ENCODE measurements at regions not wholly inside any gene's neighbourhood (a gene's known extent, or its start where the extent isn't known, plus 50 kb on each side); places are given as distances from the start of the nearest gene placed in this dataset.

- H2BK5ac ChIP-seq (ENCODE audit: low read depth, low read length), result no peak overlapping the region
- no peak overlapping the region for H2BK120ac ChIP-seq (replicated peaks; ENCODE audit: low read depth, low read length)
- FAIRE-seq (no peak), DNase-seq (ENCODE audit: low read depth in 1 of 2, low spot score in 2 of 2) (no peak)
- CTCF ChIA-PET (ENCODE audit: partially characterized antibody), result no interaction called here
- H3K27me3 ChIP-seq (replicated peaks in 1 of 4; ENCODE audit: control insufficient read depth in 3 of 4, extremely low read depth in 1 of 4, insufficient read depth in 3 of 4, low read length in 3 of 4), result peaks cover 0 to 1% (median 0%) of the 10 kb centered on the region in 4 experiments; a peak in 1 of 7 replicates
- no peak overlapping the region for H3K27ac ChIP-seq (ENCODE audit: low read depth, low read length)
- H4K5ac ChIP-seq (ENCODE audit: insufficient read length, low read depth, low read length), result no peak overlapping the region
- H3K9ac ChIP-seq (replicated peaks in 1 of 4; ENCODE audit: extremely low read depth in 1 of 4, low read depth in 3 of 4, low read length in 3 of 4), result no peak overlapping the region
- TF ChIP-seq BACH1 (IDR thresholded peaks at IDR 0.05; ENCODE audit: low read length) (no peak), ZNF274 (IDR thresholded peaks at IDR 0.05; ENCODE audit: borderline replicate concordance, extremely low read depth, low read length) (no peak), SIX5 (IDR thresholded peaks at IDR 0.05; ENCODE audit: low read depth, low read length) (no peak), USF2 (IDR thresholded peaks at IDR 0.05; ENCODE audit: low read length) (no peak), SAP30 (IDR thresholded peaks at IDR 0.05; ENCODE audit: insufficient read depth, insufficient replicate concordance, low read length) (no peak), EP300 (IDR thresholded peaks at IDR 0.05; ENCODE audit: borderline replicate concordance in 1 of 2, low read depth in 2 of 2, low read length in 2 of 2) (no peak), KDM4A (IDR thresholded peaks at IDR 0.05; ENCODE audit: low read depth, low read length, severe bottlenecking) (no peak)
- no peak overlapping the region for H3K56ac ChIP-seq (replicated peaks; ENCODE audit: insufficient read length, low read depth, low read length)
- POLR2A ChIA-PET (ENCODE audit: partially characterized antibody), result no interaction called here
- no peaks in the 10 kb centered on the region for H3K9me3 ChIP-seq (ENCODE audit: insufficient read depth in 2 of 2, low read depth in 1 of 2, low read length in 1 of 2)
- no peak overlapping the region for H3K4ac ChIP-seq (replicated peaks; ENCODE audit: insufficient read length, low read depth, low read length)
- no peaks in the 10 kb centered on the region for H3K79me1 ChIP-seq (ENCODE audit: low read depth, low read length)
- H3K79me2 ChIP-seq (ENCODE audit: control insufficient read depth in 1 of 2, insufficient read depth in 2 of 2, low read length in 2 of 2), result no peaks in the 10 kb centered on the region
- no peak overlapping the region for H4K91ac ChIP-seq (replicated peaks; ENCODE audit: insufficient read length, low read length)
- 94% methylated on average over 3 of the region's 3 CpGs; no CpG with 5 or more reads in 1 of the 2 experiments for WGBS, 2 experiments (ENCODE audit: extremely low coverage in 1 of 2, insufficient coverage in 1 of 2, insufficient read length in 1 of 2, insufficient replicate concordance in 2 of 2, low coverage in 1 of 2, low lambda C conversion rate in 2 of 2, missing lambda C conversion rate in 1 of 2)
- no peak overlapping the region for H3K4me3 ChIP-seq (ENCODE audit: extremely low read depth in 1 of 4, insufficient read depth in 2 of 4, low read depth in 3 of 4, low read length in 4 of 4)
- H3K14ac ChIP-seq (ENCODE audit: insufficient read length), result no peak overlapping the region
- no peak overlapping the region for H4K8ac ChIP-seq (ENCODE audit: extremely low read depth, insufficient read depth, low read length)
- H3K23ac ChIP-seq (ENCODE audit: insufficient read length), result no peak overlapping the region
- H2AK5ac ChIP-seq (ENCODE audit: low read depth, low read length), result no peak overlapping the region
- H4K20me1 ChIP-seq (replicated peaks in 1 of 2; ENCODE audit: control insufficient read depth in 1 of 2, insufficient read depth in 2 of 2, low read length in 2 of 2), result no peaks in the 10 kb centered on the region
- no peak overlapping the region for H2BK15ac ChIP-seq (ENCODE audit: low read length)
- H3K4me1 ChIP-seq (replicated peaks in 1 of 4; ENCODE audit: control insufficient read depth in 3 of 4, insufficient read depth in 4 of 4, low read length in 3 of 4), result no peaks in the 10 kb centered on the region
- no peak overlapping the region for H3K18ac ChIP-seq (ENCODE audit: extremely low read depth, low read length)
- H2BK12ac ChIP-seq (ENCODE audit: low read depth, low read length), result no peak overlapping the region
- H2BK20ac ChIP-seq (ENCODE audit: low read length), result no peak overlapping the region
- no peak overlapping the region for H2AFZ ChIP-seq (ENCODE audit: low read length)
- H3K36me3 ChIP-seq (ENCODE audit: control insufficient read depth in 2 of 4, insufficient read depth in 4 of 4, low read length in 3 of 4), result no peaks in the 10 kb centered on the region
- no peak overlapping the region for H3K4me2 ChIP-seq (ENCODE audit: insufficient read depth in 1 of 2, low read depth in 2 of 2, low read length in 2 of 2)
- H3K23me2 ChIP-seq (ENCODE audit: low read depth, low read length), result no peaks in the 10 kb centered on the region
Measured at GRCh38 chr4:59630235-59630634, 1569.9 kb upstream of the ADGRL3 start.
